Hepatocyte (in vitro differentiated cells): ENCODE measurements at regions not wholly inside any gene's neighbourhood (a gene's known extent, or its start where the extent isn't known, plus 50 kb on each side); places are given as distances from the start of the nearest gene placed in this dataset.

Source experiments
- CTCF ChIP-seq: fragments of 200-600 bp; sonication (generic); IDR thresholded peaks from 2 replicates; pipeline ENCODE4 v1.5.1; 2016; ENCODE audit warnings: antibody characterized with exemption, mild to moderate bottlenecking; ENCODE audit not compliant: poor library complexity
- EZH2 ChIP-seq: fragments of 200-600 bp; sonication (generic); IDR thresholded peaks from 2 replicates; pipeline ENCODE4 v1.6.1; 2016; ENCODE audit warnings: antibody characterized with exemption, mild to moderate bottlenecking, borderline replicate concordance
- EZH2phosphoT487 ChIP-seq: fragments of 200-600 bp; sonication (generic); IDR thresholded peaks from one replicate; pipeline ENCODE4 v1.6.1; 2018; ENCODE audit warnings: antibody characterized with exemption, mild to moderate bottlenecking, low read depth, moderate library complexity; ENCODE audit not compliant: unreplicated experiment, severe bottlenecking

GRCh38 chr4:124980276-124980752, 267.8 kb upstream of the ANKRD50 start:
- TF ChIP-seq CTCF (no peak), EZH2 (no peak), EZH2phosphoT487 (no peak)
